ENCODE measurements at regions not wholly inside any gene's neighbourhood (a gene's known extent, or its start where the extent isn't known, plus 50 kb on each side); places are given as distances from the start of the nearest gene placed in this dataset.
"Not testable (repeated sequence)": the region's sequence is repeated elsewhere in the genome, so short reads cannot be mapped to it uniquely, and the experiment has no call there.

- no peak for DNase-seq
Measured at GRCh38 chr6:18527836-18528743, 140.9 kb downstream of the RNF144B start.

- DNase-seq = no peak
Measured at GRCh38 chr6:18530201-18530600, 143.1 kb downstream of the RNF144B start.

- DNase-seq = no peak
Measured at GRCh38 chr6:18532139-18532538, 145.0 kb downstream of the RNF144B start.

- DNase-seq = no peak
Measured at GRCh38 chr6:18533793-18534192, 146.6 kb downstream of the RNF144B start.

- DNase-seq = no peak
Measured at GRCh38 chr6:18536591-18537055, 149.5 kb downstream of the RNF144B start.

- no peak for DNase-seq
Measured at GRCh38 chr6:18538315-18538714, 151.2 kb downstream of the RNF144B start.

GRCh38 chr6:18543051-18543450 lies 155.9 kb downstream of the RNF144B start:
- DNase-seq = no peak

- not testable (repeated sequence) for DNase-seq
Measured at GRCh38 chr6:18545142-18545541, 158.0 kb downstream of the RNF144B start.

GRCh38 chr6:18545726-18546125 lies 158.6 kb downstream of the RNF144B start:
- no peak for DNase-seq

- no peak for DNase-seq
Measured at GRCh38 chr6:18550119-18550518, 163.0 kb downstream of the RNF144B start.

- no peak for DNase-seq
Measured at GRCh38 chr6:18551228-18551627, 164.1 kb downstream of the RNF144B start.

- DNase-seq = no peak
Measured at GRCh38 chr6:18555750-18556149, 168.6 kb downstream of the RNF144B start.

- no peak for DNase-seq
Measured at GRCh38 chr6:18561037-18561750, 174.0 kb downstream of the RNF144B start.

- DNase-seq = no peak
Measured at GRCh38 chr6:18562726-18563125, 175.6 kb downstream of the RNF144B start.

- DNase-seq = no peak
Measured at GRCh38 chr6:18564775-18565174, 177.6 kb downstream of the RNF144B start.

GRCh38 chr6:18565231-18565630 lies 178.1 kb downstream of the RNF144B start:
- no peak for DNase-seq

- no peak for DNase-seq
Measured at GRCh38 chr6:18567380-18567779, 180.2 kb downstream of the RNF144B start.

GRCh38 chr6:18577491-18577890 lies 190.3 kb downstream of the RNF144B start:
- DNase-seq = no peak

- no peak for DNase-seq
Measured at GRCh38 chr6:18579166-18579565, 192.0 kb downstream of the RNF144B start.

GRCh38 chr6:18579869-18580268 lies 192.7 kb downstream of the RNF144B start:
- DNase-seq = no peak

- DNase-seq = no peak
Measured at GRCh38 chr6:18584372-18584771, 197.2 kb downstream of the RNF144B start.

- no peak for DNase-seq
Measured at GRCh38 chr6:18585032-18585573, 198.0 kb downstream of the RNF144B start.

- DNase-seq = no peak
Measured at GRCh38 chr6:18586133-18586532, 199.0 kb downstream of the RNF144B start.
